Fibroblast of lung (primary cell): ENCODE measurements at regions not wholly inside any gene's neighbourhood (a gene's known extent, or its start where the extent isn't known, plus 50 kb on each side); places are given as distances from the start of the nearest gene placed in this dataset.

Experiments used
- DNase-seq, 2 donors: peaks; one replicate each; pipeline versions ENCODE4 v3.0.0 to v3.0.0-alpha.2; 2010; ENCODE audit warnings: low read depth in 2 of 2
- H2AFZ ChIP-seq: 2 replicates; pipeline ENCODE4 v1.5.1; 2012; ENCODE audit warnings: low read length, control low read depth, inconsistent platforms
- H3K27ac ChIP-seq: 2 replicates; pipeline ENCODE4 v1.5.1; 2011; ENCODE audit warnings: low read length, control low read depth; ENCODE audit not compliant: insufficient read depth
- H3K27me3 ChIP-seq: 2 replicates; pipeline ENCODE4 v1.5.1; 2011; ENCODE audit warnings: mild to moderate bottlenecking, low read length; ENCODE audit not compliant: control insufficient read depth, insufficient read depth
- H3K36me3 ChIP-seq: 2 replicates; pipeline ENCODE4 v1.5.1; 2011; ENCODE audit warnings: low read length; ENCODE audit not compliant: control insufficient read depth, insufficient read depth
- H3K4me1 ChIP-seq: 2 replicates; pipeline ENCODE4 v1.5.1; 2011; ENCODE audit warnings: low read length; ENCODE audit not compliant: control insufficient read depth, insufficient read depth; ENCODE audit errors: extremely low read depth
- H3K4me2 ChIP-seq: 2 replicates; pipeline ENCODE4 v1.5.1; 2011; ENCODE audit warnings: low read length, control low read depth; ENCODE audit not compliant: insufficient read depth; ENCODE audit errors: extremely low read depth
- H3K4me3 ChIP-seq, 4 experiments: fragments of 200-600 bp in 1 of 4; sonication (generic) in 1 of 4; replicated peaks in 1 of 4; 2 replicates each; pipeline ENCODE4 v1.5.1; 2011 to 2016; ENCODE audit warnings: low read length in 4 of 4, low read depth in 3 of 4, mild to moderate bottlenecking in 3 of 4, control low read depth in 2 of 4, inconsistent platforms in 1 of 4, mixed read lengths in 1 of 4; ENCODE audit not compliant: insufficient read depth in 1 of 4; ENCODE audit errors: control extremely low read depth in 1 of 4
- H3K79me2 ChIP-seq: 2 replicates; pipeline ENCODE4 v1.5.1; 2012; ENCODE audit warnings: mild to moderate bottlenecking, low read length, inconsistent platforms; ENCODE audit not compliant: control insufficient read depth, insufficient read depth
- H3K9ac ChIP-seq: 2 replicates; pipeline ENCODE4 v1.5.1; 2011; ENCODE audit warnings: mild to moderate bottlenecking, low read length, control low read depth; ENCODE audit not compliant: insufficient read depth
- H3K9me3 ChIP-seq: 2 replicates; pipeline ENCODE4 v1.5.1; 2012; ENCODE audit warnings: low read depth, low read length; ENCODE audit not compliant: control insufficient read depth, insufficient read depth
- H4K20me1 ChIP-seq: 2 replicates; pipeline ENCODE4 v1.5.1; 2011; ENCODE audit warnings: low read length; ENCODE audit not compliant: control insufficient read depth, insufficient read depth; ENCODE audit errors: extremely low read depth
- CTCF ChIP-seq, 2 donors: IDR thresholded peaks in 1 of 2; conservative IDR thresholded peaks in 1 of 2; 1 replicate in 1 of 2; 2 replicates in 1 of 2; pipeline ENCODE4 v1.5.1; 2011 to 2012; ENCODE audit warnings: low read length in 2 of 2, control low read depth in 1 of 2, inconsistent platforms in 1 of 2, low read depth in 1 of 2, mild to moderate bottlenecking in 1 of 2
- EZH2 ChIP-seq: IDR thresholded peaks from 2 replicates; pipeline ENCODE4 v1.5.1; 2012; ENCODE audit warnings: low read length, control low read depth, mild to moderate bottlenecking; ENCODE audit errors: missing control alignments

DNA sequence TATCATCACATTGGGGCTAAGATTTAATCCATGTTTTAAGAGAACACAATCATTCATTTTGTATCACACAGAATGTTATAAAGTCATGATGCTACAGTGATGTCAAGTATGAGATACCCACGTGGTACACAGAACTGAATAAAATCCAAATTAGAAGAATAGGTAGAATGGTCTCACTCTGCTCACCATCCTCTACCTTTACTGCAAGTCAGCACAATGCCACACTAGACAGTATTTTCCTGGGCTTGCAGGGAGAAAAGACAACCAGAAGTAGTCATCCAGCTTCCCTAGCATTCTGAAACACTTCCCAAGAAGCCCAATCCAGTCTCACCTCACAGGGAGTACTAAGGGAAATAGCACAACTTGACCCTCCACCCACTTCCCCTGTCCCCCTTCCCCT lies 856.2 kb upstream of the NRXN1 start:
- Histone ChIP-seq H3K9ac (no peak overlapping the region), H3K79me2 (no peaks in the 10 kb centered on the region), H3K4me3 (no peak overlapping the region), H3K4me2 (no peak overlapping the region), H3K4me1 (no peaks in the 10 kb centered on the region), H3K27ac (no peak overlapping the region), H2AFZ (no peak overlapping the region), H3K9me3 (no peaks in the 10 kb centered on the region), H3K27me3 (no peaks in the 10 kb centered on the region), H4K20me1 (no peaks in the 10 kb centered on the region), H3K36me3 (no peaks in the 10 kb centered on the region)
- no peak for TF ChIP-seq EZH2
- no peak for TF ChIP-seq CTCF (conservative IDR thresholded peaks at IDR 0.05 in 1 of 2, IDR thresholded peaks at IDR 0.05 in 1 of 2; ENCODE audit: low read depth in 1 of 2, low read length in 2 of 2)
- DNase-seq = no peak

DNA sequence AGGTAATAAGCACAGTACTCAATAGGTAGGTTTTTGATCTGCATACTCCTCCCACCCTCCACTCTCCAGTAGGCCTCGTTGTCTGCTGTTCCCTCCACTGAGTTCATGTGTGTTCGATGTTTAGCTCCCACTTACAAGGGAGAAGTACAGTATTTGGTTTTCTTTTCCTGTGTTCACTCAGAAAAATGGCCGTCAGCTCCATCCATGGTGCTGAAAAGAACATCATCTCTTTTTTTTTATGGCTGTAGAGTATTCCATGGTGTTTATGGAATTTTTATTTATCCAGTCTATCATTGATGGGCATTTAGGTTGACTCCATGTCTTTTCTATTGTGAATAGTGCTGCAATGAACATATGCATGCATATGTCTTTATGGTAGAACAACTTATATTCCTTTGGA lies 849.7 kb upstream of the NRXN1 start:
- no peak overlapping the region for H3K4me3 ChIP-seq
- no peak for DNase-seq
- H3K9ac ChIP-seq = no peak overlapping the region
- H4K20me1 ChIP-seq = no peaks in the 10 kb centered on the region
- no peak overlapping the region for H3K4me2 ChIP-seq
- H3K27me3 ChIP-seq = no peaks in the 10 kb centered on the region
- H2AFZ ChIP-seq = no peak overlapping the region
- no peaks in the 10 kb centered on the region for H3K79me2 ChIP-seq
- H3K9me3 ChIP-seq = no peaks in the 10 kb centered on the region
- no peak overlapping the region for H3K27ac ChIP-seq
- TF ChIP-seq EZH2 (no peak), CTCF (conservative IDR thresholded peaks at IDR 0.05 in 1 of 2, IDR thresholded peaks at IDR 0.05 in 1 of 2; ENCODE audit: low read depth in 1 of 2, low read length in 2 of 2) (no peak)
- H3K36me3 ChIP-seq = no peaks in the 10 kb centered on the region
- H3K4me1 ChIP-seq = no peaks in the 10 kb centered on the region

GRCh38 chr2:51880153-51880552 lies 848.2 kb upstream of the NRXN1 start:
- no peak for DNase-seq
- H3K79me2 ChIP-seq = no peaks in the 10 kb centered on the region
- H4K20me1 ChIP-seq = no peaks in the 10 kb centered on the region
- no peaks in the 10 kb centered on the region for H3K9me3 ChIP-seq
- H3K4me1 ChIP-seq = no peaks in the 10 kb centered on the region
- no peak overlapping the region for H3K9ac ChIP-seq
- H3K27ac ChIP-seq = no peak overlapping the region
- no peaks in the 10 kb centered on the region for H3K36me3 ChIP-seq
- no peak overlapping the region for H2AFZ ChIP-seq
- H3K4me3 ChIP-seq = no peak overlapping the region
- TF ChIP-seq CTCF (conservative IDR thresholded peaks at IDR 0.05 in 1 of 2, IDR thresholded peaks at IDR 0.05 in 1 of 2; ENCODE audit: low read depth in 1 of 2, low read length in 2 of 2) (no peak), EZH2 (no peak)
- no peaks in the 10 kb centered on the region for H3K27me3 ChIP-seq
- H3K4me2 ChIP-seq = no peak overlapping the region
